Activated T-cell treated with anti-CD3 and anti-CD28 coated beads, Interleukin-2, amount 50 U/mL, for 24 hours (primary cell): ENCODE measurements at regions not wholly inside any gene's neighbourhood (a gene's known extent, or its start where the extent isn't known, plus 50 kb on each side); places are given as distances from the start of the nearest gene placed in this dataset.

Experiments used
- DNase-seq: peaks from one replicate; pipeline ENCODE4 v3.0.0-alpha.2; 2020
- H3K27ac Mint-ChIP-seq: 2 replicates; pipeline ENCODE4 v1.8.0; 2020; ENCODE audit warnings: mild to moderate bottlenecking, mixed read lengths
- H3K27me3 Mint-ChIP-seq: 2 replicates; pipeline ENCODE4 v1.8.0; 2020; ENCODE audit warnings: mixed read lengths
- H3K36me3 Mint-ChIP-seq: 2 replicates; pipeline ENCODE4 v1.8.0; 2020; ENCODE audit warnings: low read depth, mixed read lengths
- H3K4me1 Mint-ChIP-seq: 2 replicates; pipeline ENCODE4 v1.8.0; 2020; ENCODE audit warnings: low read depth, mixed read lengths
- H3K4me3 Mint-ChIP-seq: 2 replicates; pipeline ENCODE4 v1.8.0; 2020; ENCODE audit warnings: mild to moderate bottlenecking, moderate library complexity, mixed read lengths
- H3K9me3 Mint-ChIP-seq: 2 replicates; pipeline ENCODE4 v1.8.0; 2020; ENCODE audit warnings: mixed read lengths

- H3K4me1 Mint-ChIP-seq = no peaks in the 10 kb centered on the region
- DNase-seq = no peak
- H3K36me3 Mint-ChIP-seq = no peaks in the 10 kb centered on the region
- no peak overlapping the region for H3K27ac Mint-ChIP-seq
- H3K9me3 Mint-ChIP-seq = no peaks in the 10 kb centered on the region
- no peaks in the 10 kb centered on the region for H3K27me3 Mint-ChIP-seq
- H3K4me3 Mint-ChIP-seq = no peak overlapping the region
These were observed 379.7 kb upstream of the DAB1 start for GRCh38 chr1:57803586-57803985.

GRCh38 chr1:57800376-57800775, 376.5 kb upstream of the DAB1 start:
- H3K27me3 Mint-ChIP-seq = peaks cover 7% of the 10 kb centered on the region
- no peaks in the 10 kb centered on the region for H3K36me3 Mint-ChIP-seq
- no peaks in the 10 kb centered on the region for H3K4me1 Mint-ChIP-seq
- no peak overlapping the region for H3K4me3 Mint-ChIP-seq
- DNase-seq = no peak
- H3K27ac Mint-ChIP-seq = no peak overlapping the region
- H3K9me3 Mint-ChIP-seq = no peaks in the 10 kb centered on the region

GRCh38 chr1:57799490-57800115, 375.7 kb upstream of the DAB1 start:
- Mint-ChIP-seq H3K27ac (no peak overlapping the region), H3K9me3 (no peaks in the 10 kb centered on the region), H3K27me3 (peaks cover 7% of the 10 kb centered on the region), H3K4me3 (no peak overlapping the region), H3K4me1 (no peaks in the 10 kb centered on the region), H3K36me3 (no peaks in the 10 kb centered on the region)
- DNase-seq = no peak

- H3K4me1 Mint-ChIP-seq = no peaks in the 10 kb centered on the region
- H3K36me3 Mint-ChIP-seq = no peaks in the 10 kb centered on the region
- no peak overlapping the region for H3K4me3 Mint-ChIP-seq
- H3K27me3 Mint-ChIP-seq = peaks cover 7% of the 10 kb centered on the region
- H3K9me3 Mint-ChIP-seq = no peaks in the 10 kb centered on the region
- no peak for DNase-seq
- no peak overlapping the region for H3K27ac Mint-ChIP-seq
These were observed 374.7 kb upstream of the DAB1 start for GRCh38 chr1:57798543-57798942.

- no peak overlapping the region for H3K27ac Mint-ChIP-seq
- H3K4me1 Mint-ChIP-seq = no peaks in the 10 kb centered on the region
- no peak for DNase-seq
- no peaks in the 10 kb centered on the region for H3K9me3 Mint-ChIP-seq
- no peak overlapping the region for H3K4me3 Mint-ChIP-seq
- H3K36me3 Mint-ChIP-seq = no peaks in the 10 kb centered on the region
- peaks cover 7% of the 10 kb centered on the region for H3K27me3 Mint-ChIP-seq
These were observed 373.2 kb upstream of the DAB1 start for GRCh38 chr1:57797084-57797483.

GRCh38 chr1:57796616-57797015, 372.8 kb upstream of the DAB1 start:
- Mint-ChIP-seq H3K27ac (no peak overlapping the region), H3K4me3 (no peak overlapping the region), H3K27me3 (peaks cover 7% of the 10 kb centered on the region), H3K36me3 (no peaks in the 10 kb centered on the region), H3K4me1 (no peaks in the 10 kb centered on the region), H3K9me3 (no peaks in the 10 kb centered on the region)
- no peak for DNase-seq

- no peaks in the 10 kb centered on the region for H3K36me3 Mint-ChIP-seq
- H3K9me3 Mint-ChIP-seq = no peaks in the 10 kb centered on the region
- H3K27me3 Mint-ChIP-seq = peaks cover 7% of the 10 kb centered on the region
- no peak for DNase-seq
- no peak overlapping the region for H3K27ac Mint-ChIP-seq
- H3K4me3 Mint-ChIP-seq = no peak overlapping the region
- no peaks in the 10 kb centered on the region for H3K4me1 Mint-ChIP-seq
These were observed 372.0 kb upstream of the DAB1 start for GRCh38 chr1:57795886-57796285.

GRCh38 chr1:57794078-57794477, 370.2 kb upstream of the DAB1 start:
- H3K4me1 Mint-ChIP-seq = no peaks in the 10 kb centered on the region
- H3K4me3 Mint-ChIP-seq = no peak overlapping the region
- no peaks in the 10 kb centered on the region for H3K9me3 Mint-ChIP-seq
- no peak overlapping the region for H3K27ac Mint-ChIP-seq
- no peak for DNase-seq
- H3K36me3 Mint-ChIP-seq = no peaks in the 10 kb centered on the region
- peaks cover 7% of the 10 kb centered on the region for H3K27me3 Mint-ChIP-seq

GRCh38 chr1:57791497-57791896, 367.6 kb upstream of the DAB1 start:
- Mint-ChIP-seq H3K4me1 (no peaks in the 10 kb centered on the region), H3K36me3 (no peaks in the 10 kb centered on the region), H3K27ac (no peak overlapping the region), H3K9me3 (no peaks in the 10 kb centered on the region), H3K4me3 (no peak overlapping the region), H3K27me3 (peaks cover under 1% of the 10 kb centered on the region)
- DNase-seq = no peak

- H3K4me1 Mint-ChIP-seq = no peaks in the 10 kb centered on the region
- H3K4me3 Mint-ChIP-seq = no peak overlapping the region
- H3K36me3 Mint-ChIP-seq = no peaks in the 10 kb centered on the region
- no peaks in the 10 kb centered on the region for H3K27me3 Mint-ChIP-seq
- no peak for DNase-seq
- H3K27ac Mint-ChIP-seq = no peak overlapping the region
- no peaks in the 10 kb centered on the region for H3K9me3 Mint-ChIP-seq
These were observed 366.1 kb upstream of the DAB1 start for GRCh38 chr1:57789936-57790335.

GRCh38 chr1:57788313-57788712, 364.5 kb upstream of the DAB1 start:
- no peaks in the 10 kb centered on the region for H3K4me1 Mint-ChIP-seq
- no peak overlapping the region for H3K4me3 Mint-ChIP-seq
- no peaks in the 10 kb centered on the region for H3K36me3 Mint-ChIP-seq
- no peaks in the 10 kb centered on the region for H3K27me3 Mint-ChIP-seq
- H3K27ac Mint-ChIP-seq = no peak overlapping the region
- no peaks in the 10 kb centered on the region for H3K9me3 Mint-ChIP-seq
- DNase-seq = no peak

- no peak overlapping the region for H3K4me3 Mint-ChIP-seq
- H3K27me3 Mint-ChIP-seq = peaks cover 5% of the 10 kb centered on the region
- no peak for DNase-seq
- no peak overlapping the region for H3K27ac Mint-ChIP-seq
- no peaks in the 10 kb centered on the region for H3K9me3 Mint-ChIP-seq
- no peaks in the 10 kb centered on the region for H3K36me3 Mint-ChIP-seq
- H3K4me1 Mint-ChIP-seq = no peaks in the 10 kb centered on the region
These were observed 360.5 kb upstream of the DAB1 start for GRCh38 chr1:57784356-57784755.

GRCh38 chr1:57782357-57782756, 358.5 kb upstream of the DAB1 start:
- H3K4me3 Mint-ChIP-seq = no peak overlapping the region
- H3K4me1 Mint-ChIP-seq = no peaks in the 10 kb centered on the region
- no peaks in the 10 kb centered on the region for H3K9me3 Mint-ChIP-seq
- no peak for DNase-seq
- no peak overlapping the region for H3K27ac Mint-ChIP-seq
- peaks cover 7% of the 10 kb centered on the region for H3K27me3 Mint-ChIP-seq
- no peaks in the 10 kb centered on the region for H3K36me3 Mint-ChIP-seq

GRCh38 chr1:57772580-57773195, 348.8 kb upstream of the DAB1 start:
- Mint-ChIP-seq H3K27ac (no peak overlapping the region), H3K4me1 (no peaks in the 10 kb centered on the region), H3K4me3 (no peak overlapping the region), H3K36me3 (no peaks in the 10 kb centered on the region), H3K9me3 (no peaks in the 10 kb centered on the region), H3K27me3 (peaks cover 5% of the 10 kb centered on the region)
- DNase-seq = no peak

- no peaks in the 10 kb centered on the region for H3K9me3 Mint-ChIP-seq
- DNase-seq = no peak
- H3K27me3 Mint-ChIP-seq = peaks cover 5% of the 10 kb centered on the region
- no peaks in the 10 kb centered on the region for H3K36me3 Mint-ChIP-seq
- H3K27ac Mint-ChIP-seq = no peak overlapping the region
- no peaks in the 10 kb centered on the region for H3K4me1 Mint-ChIP-seq
- no peak overlapping the region for H3K4me3 Mint-ChIP-seq
These were observed 346.9 kb upstream of the DAB1 start for GRCh38 chr1:57770772-57771171.

- peaks cover 5% of the 10 kb centered on the region for H3K27me3 Mint-ChIP-seq
- H3K9me3 Mint-ChIP-seq = no peaks in the 10 kb centered on the region
- no peaks in the 10 kb centered on the region for H3K36me3 Mint-ChIP-seq
- no peak overlapping the region for H3K27ac Mint-ChIP-seq
- no peak for DNase-seq
- H3K4me1 Mint-ChIP-seq = no peaks in the 10 kb centered on the region
- no peak overlapping the region for H3K4me3 Mint-ChIP-seq
These were observed 346.4 kb upstream of the DAB1 start for GRCh38 chr1:57770236-57770635.
